Effector memory CD8-positive, alpha-beta T cell (primary cell): ENCODE measurements at regions not wholly inside any gene's neighbourhood (a gene's known extent, or its start where the extent isn't known, plus 50 kb on each side); places are given as distances from the start of the nearest gene placed in this dataset.
"Not testable (repeated sequence)": the region's sequence is repeated elsewhere in the genome, so short reads cannot be mapped to it uniquely, and the experiment has no call there.

ENCODE experiments used
- ATAC-seq: fragments of 150-1000 bp; cut with Tn5 transposase; replicated peaks from 2 replicates; pipeline ENCODE4 v1.10.0; 2021; ENCODE audit warnings: mild to moderate bottlenecking, moderate library complexity
- DNase-seq, 3 experiments: peaks; one replicate each; pipeline ENCODE4 v3.0.0; 2021
- H3K27ac Mint-ChIP-seq, 2 donors: one replicate each; pipeline ENCODE4 v1.8.0; 2022; ENCODE audit warnings: mild to moderate bottlenecking in 2 of 2, mixed read lengths in 2 of 2, moderate library complexity in 2 of 2
- H3K27me3 Mint-ChIP-seq, 2 donors: one replicate each; pipeline ENCODE4 v1.8.0; 2022; ENCODE audit warnings: mixed read lengths in 2 of 2
- H3K36me3 Mint-ChIP-seq: one replicate; pipeline ENCODE4 v1.8.0; 2022; ENCODE audit warnings: mild to moderate bottlenecking, moderate library complexity, mixed read lengths; ENCODE audit not compliant: insufficient read depth
- H3K4me1 Mint-ChIP-seq, 2 donors: one replicate each; pipeline ENCODE4 v1.8.0; 2022; ENCODE audit warnings: low read depth in 2 of 2, mixed read lengths in 2 of 2
- H3K4me3 Mint-ChIP-seq, 2 donors: one replicate each; pipeline ENCODE4 v1.8.0; 2022; ENCODE audit warnings: mild to moderate bottlenecking in 2 of 2, mixed read lengths in 2 of 2, moderate library complexity in 2 of 2
- H3K9me3 Mint-ChIP-seq, 2 donors: one replicate each; pipeline ENCODE4 v1.8.0; 2022; ENCODE audit warnings: mixed read lengths in 2 of 2

GRCh38 chr6:97963193-97963592 lies 680.2 kb upstream of the MMS22L start:
- H3K4me1 Mint-ChIP-seq, result no peaks in the 10 kb centered on the region
- peaks cover 12 to 18% of the 10 kb centered on the region in 2 donors for H3K9me3 Mint-ChIP-seq
- ATAC-seq (no peak), DNase-seq (no peak)
- no peak overlapping the region for H3K27ac Mint-ChIP-seq
- H3K36me3 Mint-ChIP-seq, result no peaks in the 10 kb centered on the region
- no peaks in the 10 kb centered on the region for H3K27me3 Mint-ChIP-seq
- no peak overlapping the region for H3K4me3 Mint-ChIP-seq

- Mint-ChIP-seq H3K27me3 (no peaks in the 10 kb centered on the region), H3K27ac (no peak overlapping the region), H3K4me3 (no peak overlapping the region), H3K4me1 (no peaks in the 10 kb centered on the region), H3K9me3 (peaks cover 12 to 15% of the 10 kb centered on the region in 2 donors), H3K36me3 (no peaks in the 10 kb centered on the region)
- DNase-seq (no peak), ATAC-seq (no peak)
These were observed 686.0 kb upstream of the MMS22L start for GRCh38 chr6:97969065-97969464.

- Mint-ChIP-seq H3K27ac (no peak overlapping the region), H3K4me3 (no peak overlapping the region), H3K9me3 (peaks cover 0 to 9% of the 10 kb centered on the region in 2 donors), H3K4me1 (no peaks in the 10 kb centered on the region), H3K27me3 (no peaks in the 10 kb centered on the region), H3K36me3 (no peaks in the 10 kb centered on the region)
- DNase-seq (no peak), ATAC-seq (no peak)
These were observed 694.1 kb upstream of the MMS22L start for GRCh38 chr6:97977084-97977483.

- no peak for DNase-seq
- ATAC-seq, result no peak
- Mint-ChIP-seq H3K4me1 (no peaks in the 10 kb centered on the region), H3K4me3 (no peak overlapping the region), H3K9me3 (peaks cover 0 to 4% of the 10 kb centered on the region in 2 donors), H3K27me3 (no peaks in the 10 kb centered on the region), H3K27ac (no peak overlapping the region), H3K36me3 (no peaks in the 10 kb centered on the region)
These were observed 695.8 kb upstream of the MMS22L start for GRCh38 chr6:97978855-97979271.

GRCh38 chr6:97979285-97979684 lies 696.3 kb upstream of the MMS22L start:
- DNase-seq, H3K4me1 Mint-ChIP-seq, H3K27me3 Mint-ChIP-seq, ATAC-seq, H3K27ac Mint-ChIP-seq, H3K36me3 Mint-ChIP-seq, H3K9me3 Mint-ChIP-seq, H3K4me3 Mint-ChIP-seq: not testable (repeated sequence)

GRCh38 chr6:97989451-97989850 lies 706.4 kb upstream of the MMS22L start:
- Mint-ChIP-seq H3K9me3 (peaks cover 6 to 7% of the 10 kb centered on the region in 2 donors), H3K36me3 (no peaks in the 10 kb centered on the region), H3K4me3 (no peak overlapping the region), H3K4me1 (no peaks in the 10 kb centered on the region), H3K27ac (no peak overlapping the region), H3K27me3 (no peaks in the 10 kb centered on the region)
- no peak for DNase-seq
- no peak for ATAC-seq

GRCh38 chr6:97995158-97995557 lies 712.1 kb upstream of the MMS22L start:
- DNase-seq (no peak), ATAC-seq (no peak)
- no peaks in the 10 kb centered on the region for H3K27me3 Mint-ChIP-seq
- H3K4me1 Mint-ChIP-seq, result no peaks in the 10 kb centered on the region
- no peak overlapping the region for H3K27ac Mint-ChIP-seq
- H3K4me3 Mint-ChIP-seq, result no peak overlapping the region
- no peaks in the 10 kb centered on the region for H3K36me3 Mint-ChIP-seq
- peaks cover 0 to 4% of the 10 kb centered on the region in 2 donors for H3K9me3 Mint-ChIP-seq

GRCh38 chr6:98002678-98003077 lies 719.7 kb upstream of the MMS22L start:
- no peaks in the 10 kb centered on the region for H3K27me3 Mint-ChIP-seq
- no peaks in the 10 kb centered on the region for H3K36me3 Mint-ChIP-seq
- no peak overlapping the region for H3K27ac Mint-ChIP-seq
- no peak overlapping the region for H3K4me3 Mint-ChIP-seq
- no peak for DNase-seq
- peaks cover 0 to 6% of the 10 kb centered on the region in 2 donors for H3K9me3 Mint-ChIP-seq
- no peak for ATAC-seq
- no peaks in the 10 kb centered on the region for H3K4me1 Mint-ChIP-seq

- H3K27me3 Mint-ChIP-seq, result no peaks in the 10 kb centered on the region
- no peak overlapping the region for H3K4me3 Mint-ChIP-seq
- no peaks in the 10 kb centered on the region for H3K4me1 Mint-ChIP-seq
- H3K9me3 Mint-ChIP-seq, result peaks cover 5 to 7% of the 10 kb centered on the region in 2 donors
- ATAC-seq (no peak), DNase-seq (no peak)
- no peak overlapping the region for H3K27ac Mint-ChIP-seq
- no peaks in the 10 kb centered on the region for H3K36me3 Mint-ChIP-seq
These were observed 731.6 kb upstream of the MMS22L start for GRCh38 chr6:98014442-98015201.

- ATAC-seq (no peak), DNase-seq (no peak)
- no peak overlapping the region for H3K27ac Mint-ChIP-seq
- no peaks in the 10 kb centered on the region for H3K27me3 Mint-ChIP-seq
- H3K36me3 Mint-ChIP-seq, result no peaks in the 10 kb centered on the region
- H3K4me1 Mint-ChIP-seq, result no peaks in the 10 kb centered on the region
- H3K4me3 Mint-ChIP-seq, result no peak overlapping the region
- H3K9me3 Mint-ChIP-seq, result peaks cover 5 to 11% of the 10 kb centered on the region in 2 donors
These were observed 733.5 kb upstream of the MMS22L start for GRCh38 chr6:98016565-98016964.

GRCh38 chr6:98020222-98020621 lies 737.2 kb upstream of the MMS22L start:
- Mint-ChIP-seq H3K9me3 (peaks cover 1 to 11% of the 10 kb centered on the region in 2 donors), H3K27ac (no peak overlapping the region), H3K4me3 (no peak overlapping the region), H3K4me1 (no peaks in the 10 kb centered on the region), H3K27me3 (no peaks in the 10 kb centered on the region), H3K36me3 (no peaks in the 10 kb centered on the region)
- no peak for DNase-seq
- ATAC-seq, result no peak

- no peak overlapping the region for H3K4me3 Mint-ChIP-seq
- no peaks in the 10 kb centered on the region for H3K27me3 Mint-ChIP-seq
- no peak overlapping the region for H3K27ac Mint-ChIP-seq
- H3K4me1 Mint-ChIP-seq, result no peaks in the 10 kb centered on the region
- ATAC-seq, result no peak
- H3K9me3 Mint-ChIP-seq, result peaks cover 0 to 6% of the 10 kb centered on the region in 2 donors
- no peak for DNase-seq
- H3K36me3 Mint-ChIP-seq, result no peaks in the 10 kb centered on the region
These were observed 741.3 kb upstream of the MMS22L start for GRCh38 chr6:98024359-98024758.

GRCh38 chr6:98027898-98028297 lies 744.9 kb upstream of the MMS22L start:
- H3K4me1 Mint-ChIP-seq, result no peaks in the 10 kb centered on the region

GRCh38 chr6:98033617-98034016 lies 750.6 kb upstream of the MMS22L start:
- no peak overlapping the region for H3K4me3 Mint-ChIP-seq
- H3K27ac Mint-ChIP-seq, result no peak overlapping the region

More at GRCh38 chr6:98027898-98028297, 744.9 kb upstream of the MMS22L start:
- DNase-seq (no peak), ATAC-seq (no peak)
- H3K27ac Mint-ChIP-seq, result no peak overlapping the region
- H3K9me3 Mint-ChIP-seq, result peaks cover 0 to 2% of the 10 kb centered on the region in 2 donors
- no peaks in the 10 kb centered on the region for H3K27me3 Mint-ChIP-seq
- no peak overlapping the region for H3K4me3 Mint-ChIP-seq
- H3K36me3 Mint-ChIP-seq, result no peaks in the 10 kb centered on the region

More at GRCh38 chr6:98033617-98034016, 750.6 kb upstream of the MMS22L start:
- Mint-ChIP-seq H3K4me1 (no peaks in the 10 kb centered on the region), H3K36me3 (no peaks in the 10 kb centered on the region), H3K27me3 (no peaks in the 10 kb centered on the region), H3K9me3 (peaks cover 0 to 2% of the 10 kb centered on the region in 2 donors)
- ATAC-seq (no peak), DNase-seq (no peak)
